ENCODE measurements at regions not wholly inside any gene's neighbourhood (a gene's known extent, or its start where the extent isn't known, plus 50 kb on each side); places are given as distances from the start of the nearest gene placed in this dataset.

DNA sequence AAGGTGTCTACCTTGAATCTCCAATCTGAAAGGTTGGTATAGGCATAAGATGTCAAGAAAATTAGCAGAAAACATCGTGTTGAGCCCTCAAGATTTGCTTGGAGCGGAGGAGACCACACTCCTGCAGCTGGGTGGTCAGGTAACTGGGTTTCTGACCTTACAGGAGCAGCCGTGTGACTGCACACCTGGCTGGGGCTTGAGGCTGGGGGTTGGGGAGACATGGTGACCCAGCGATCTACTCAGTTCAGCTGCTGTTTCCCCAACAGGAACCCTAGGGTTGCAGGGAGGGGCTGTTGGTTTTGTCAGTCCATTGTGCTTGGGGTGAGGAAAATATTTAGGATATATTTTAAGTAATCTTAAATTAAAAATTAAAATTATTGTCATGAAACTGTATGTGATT is 147.0 kb upstream of the ZNF32 start:
- ATAC-seq = no peak
- Mint-ChIP-seq H3K4me1 (peaks cover 5% of the 10 kb centered on the region), H3K4me3 (no peak overlapping the region), H3K9me3 (no peaks in the 10 kb centered on the region), H3K27me3 (peaks cover 20% of the 10 kb centered on the region), H3K27ac (no peak overlapping the region)
- no peak for DNase-seq

GRCh38 chr10:43795093-43795492 is 146.4 kb upstream of the ZNF32 start:
- no peak for DNase-seq
- H3K4me3 Mint-ChIP-seq = no peak overlapping the region
- peaks cover 20% of the 10 kb centered on the region for H3K27me3 Mint-ChIP-seq
- no peak for ATAC-seq
- peaks cover 5% of the 10 kb centered on the region for H3K4me1 Mint-ChIP-seq
- H3K9me3 Mint-ChIP-seq = no peaks in the 10 kb centered on the region
- no peak overlapping the region for H3K27ac Mint-ChIP-seq

DNA sequence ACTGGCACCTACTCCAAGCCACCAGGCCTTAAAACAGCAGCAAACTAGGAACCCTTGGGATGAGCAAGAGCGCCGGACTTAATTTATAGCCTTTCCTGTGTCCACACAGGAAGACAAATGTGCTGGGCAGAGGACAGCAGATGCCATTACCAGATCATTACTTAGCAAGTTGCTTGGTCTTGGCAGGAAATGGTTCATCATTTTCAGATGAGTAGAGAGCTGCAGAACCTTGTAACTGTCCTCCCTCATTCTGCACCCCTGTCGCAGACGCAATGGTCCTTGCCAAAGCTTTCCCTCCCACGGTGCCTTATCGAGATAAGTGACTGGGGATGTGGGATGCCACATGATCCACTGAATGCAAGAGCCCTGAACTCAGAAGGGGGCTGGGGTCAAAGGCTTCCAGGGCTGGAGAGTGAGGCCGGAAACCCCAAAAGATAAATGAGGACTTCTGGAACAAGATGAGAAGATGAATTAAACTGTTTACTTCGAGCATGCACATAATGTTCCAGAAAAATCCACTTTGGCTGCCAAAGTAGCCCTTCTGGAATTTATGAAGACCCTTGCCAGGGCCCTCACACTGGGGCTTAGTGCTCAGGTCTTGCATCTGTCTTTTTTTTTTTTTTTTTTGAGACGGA is 145.6 kb upstream of the ZNF32 start:
- Mint-ChIP-seq H3K9me3 (no peaks in the 10 kb centered on the region), H3K4me1 (peaks cover 2% of the 10 kb centered on the region), H3K27me3 (peaks cover 15% of the 10 kb centered on the region), H3K27ac (no peak overlapping the region), H3K4me3 (no peak overlapping the region)
- no peak for ATAC-seq
- DNase-seq = no peak

GRCh38 chr10:43793704-43794103 is 145.0 kb upstream of the ZNF32 start:
- ATAC-seq = no peak
- no peak overlapping the region for H3K27ac Mint-ChIP-seq
- no peaks in the 10 kb centered on the region for H3K9me3 Mint-ChIP-seq
- peaks cover 9% of the 10 kb centered on the region for H3K27me3 Mint-ChIP-seq
- H3K4me1 Mint-ChIP-seq = no peaks in the 10 kb centered on the region
- DNase-seq = no peak
- H3K4me3 Mint-ChIP-seq = no peak overlapping the region

- Mint-ChIP-seq H3K4me3 (no peak overlapping the region), H3K4me1 (no peaks in the 10 kb centered on the region), H3K27me3 (peaks cover 1% of the 10 kb centered on the region), H3K27ac (no peak overlapping the region), H3K9me3 (no peaks in the 10 kb centered on the region)
- ATAC-seq (no peak), DNase-seq (no peak)
These were observed 141.5 kb upstream of the ZNF32 start for GRCh38 chr10:43790147-43790546.

DNA sequence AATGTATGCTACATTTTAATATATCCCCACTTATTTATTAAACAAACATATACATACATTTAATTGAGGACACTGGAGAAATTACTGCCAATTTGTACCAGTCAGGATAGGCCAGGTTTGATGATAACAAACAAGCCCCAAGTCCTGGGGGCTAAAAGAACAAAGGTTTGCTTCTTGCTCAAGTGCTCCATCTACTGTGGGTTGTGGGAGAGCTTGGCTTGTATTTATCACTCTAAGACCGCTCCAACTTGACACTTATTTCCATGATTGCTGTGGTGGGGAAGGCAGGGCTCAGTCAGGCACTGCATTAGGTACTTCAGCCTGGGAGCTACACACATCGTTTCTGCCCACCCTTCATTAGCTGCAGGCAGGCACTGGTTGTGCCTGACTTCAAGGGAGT is 136.6 kb upstream of the ZNF32 start:
- Mint-ChIP-seq H3K27me3 (no peaks in the 10 kb centered on the region), H3K4me3 (no peak overlapping the region), H3K9me3 (no peaks in the 10 kb centered on the region), H3K27ac (peak overlapping the region in 1 of 2 donors; percentile 45), H3K4me1 (peaks cover 24% of the 10 kb centered on the region)
- DNase-seq (no peak), ATAC-seq (no peak)

DNA sequence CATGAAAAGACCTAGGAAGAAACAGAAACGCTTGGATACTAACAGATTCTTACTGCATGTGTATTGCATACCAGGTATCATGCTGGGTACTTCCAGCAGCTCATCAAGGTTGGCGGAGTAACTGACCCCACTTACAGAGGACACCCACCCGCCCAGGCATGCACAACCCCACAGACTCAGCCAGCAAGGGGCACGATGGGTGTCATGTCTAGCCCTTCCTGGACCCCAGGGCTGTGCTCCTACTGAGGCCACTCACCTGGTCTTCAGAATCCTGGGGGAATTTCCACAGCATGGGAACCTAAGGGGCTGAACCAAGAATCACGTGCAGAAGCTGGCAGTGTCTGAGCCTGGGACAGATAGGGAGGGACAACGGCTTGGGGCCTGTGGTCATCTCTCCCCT is 134.1 kb upstream of the ZNF32 start:
- DNase-seq (no peak), ATAC-seq (no peak)
- no peaks in the 10 kb centered on the region for H3K9me3 Mint-ChIP-seq
- H3K4me1 Mint-ChIP-seq = peaks cover 37% of the 10 kb centered on the region
- H3K27ac Mint-ChIP-seq = peak overlapping the region in 1 of 2 donors; percentile 42
- no peaks in the 10 kb centered on the region for H3K27me3 Mint-ChIP-seq
- no peak overlapping the region for H3K4me3 Mint-ChIP-seq

GRCh38 chr10:43781480-43782361 is 133.0 kb upstream of the ZNF32 start:
- H3K4me3 Mint-ChIP-seq = peak overlapping the region; percentile 27 to 48
- H3K9me3 Mint-ChIP-seq = no peaks in the 10 kb centered on the region
- peak overlapping the region in 1 of 2 donors; percentile 32 for H3K27ac Mint-ChIP-seq
- peaks cover 37% of the 10 kb centered on the region for H3K4me1 Mint-ChIP-seq
- peak; percentile 96 for ATAC-seq
- no peaks in the 10 kb centered on the region for H3K27me3 Mint-ChIP-seq
- peak; percentile 44 to 53 for DNase-seq

- H3K9me3 Mint-ChIP-seq = no peaks in the 10 kb centered on the region
- DNase-seq (no peak), ATAC-seq (no peak)
- H3K27me3 Mint-ChIP-seq = peaks cover 7% of the 10 kb centered on the region
- peak overlapping the region in 1 of 2 donors; percentile 25 for H3K4me3 Mint-ChIP-seq
- peaks cover 37% of the 10 kb centered on the region for H3K4me1 Mint-ChIP-seq
- H3K27ac Mint-ChIP-seq = peak overlapping the region; percentile 21 to 63
These were observed 129.9 kb upstream of the ZNF32 start for GRCh38 chr10:43778571-43778970.

DNA sequence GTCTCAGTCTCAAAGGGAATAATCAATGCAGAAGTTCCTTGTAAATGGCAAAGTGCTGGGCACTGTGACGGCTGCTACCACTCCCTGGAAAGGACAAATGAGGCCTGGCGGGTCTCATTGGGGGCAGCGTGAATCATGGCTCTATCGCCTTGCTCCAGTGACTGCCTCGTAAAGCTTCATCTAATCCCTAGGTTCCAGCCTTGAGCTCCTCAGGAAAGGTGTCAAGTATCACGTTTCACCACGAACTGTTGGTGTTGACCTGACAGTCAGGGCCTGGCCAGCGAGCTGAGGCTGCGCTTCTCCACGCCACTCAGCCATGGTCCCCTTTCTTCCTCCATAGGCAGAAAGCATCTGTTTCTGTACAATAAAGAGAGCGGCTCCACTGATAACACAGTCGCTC is 126.7 kb upstream of the ZNF32 start:
- H3K27ac Mint-ChIP-seq = peak overlapping the region in 1 of 2 donors; percentile 23
- peaks cover 14% of the 10 kb centered on the region for H3K4me1 Mint-ChIP-seq
- H3K4me3 Mint-ChIP-seq = no peak overlapping the region
- peaks cover 4 to 8% of the 10 kb centered on the region in 2 donors for H3K9me3 Mint-ChIP-seq
- ATAC-seq (no peak), DNase-seq (no peak)
- H3K27me3 Mint-ChIP-seq = peaks cover 7% of the 10 kb centered on the region

GRCh38 chr10:43774234-43774769 is 125.6 kb upstream of the ZNF32 start:
- H3K27me3 Mint-ChIP-seq = peaks cover 7% of the 10 kb centered on the region
- H3K27ac Mint-ChIP-seq = no peak overlapping the region
- DNase-seq (no peak), ATAC-seq (no peak)
- H3K9me3 Mint-ChIP-seq = peaks cover 4 to 8% of the 10 kb centered on the region in 2 donors
- peaks cover 11% of the 10 kb centered on the region for H3K4me1 Mint-ChIP-seq
- no peak overlapping the region for H3K4me3 Mint-ChIP-seq

GRCh38 chr10:43773736-43774135 is 125.1 kb upstream of the ZNF32 start:
- Mint-ChIP-seq H3K27me3 (peaks cover 7% of the 10 kb centered on the region), H3K27ac (no peak overlapping the region), H3K9me3 (peaks cover 5 to 8% of the 10 kb centered on the region in 2 donors), H3K4me3 (no peak overlapping the region), H3K4me1 (peaks cover 5% of the 10 kb centered on the region)
- DNase-seq (no peak), ATAC-seq (no peak)

DNA sequence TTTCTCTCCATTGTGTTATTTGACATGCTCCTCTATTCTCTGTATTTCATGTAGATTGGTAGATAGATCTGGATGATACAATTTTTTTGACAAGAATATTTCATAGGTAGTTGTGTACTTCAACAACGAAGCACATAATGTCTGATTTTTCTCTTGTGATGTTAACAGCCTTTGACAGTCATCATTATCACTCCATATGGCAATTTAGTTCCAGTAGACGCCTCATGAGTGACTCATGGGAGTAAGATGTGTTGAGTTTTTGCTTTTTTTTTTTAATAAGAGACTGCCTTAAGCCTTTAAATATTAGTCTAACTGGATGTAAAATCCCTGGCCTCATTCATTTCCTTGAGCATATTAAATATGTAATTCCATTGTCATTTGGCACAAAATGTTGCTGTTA is 123.5 kb upstream of the ZNF32 start:
- peaks cover 9 to 14% of the 10 kb centered on the region in 2 donors for H3K9me3 Mint-ChIP-seq
- H3K4me1 Mint-ChIP-seq = no peaks in the 10 kb centered on the region
- DNase-seq (no peak), ATAC-seq (no peak)
- H3K4me3 Mint-ChIP-seq = no peak overlapping the region
- H3K27me3 Mint-ChIP-seq = peaks cover 7% of the 10 kb centered on the region
- H3K27ac Mint-ChIP-seq = no peak overlapping the region

- peaks cover 9 to 14% of the 10 kb centered on the region in 2 donors for H3K9me3 Mint-ChIP-seq
- DNase-seq = no peak
These were observed 123.0 kb upstream of the ZNF32 start for GRCh38 chr10:43771675-43772074.

DNA sequence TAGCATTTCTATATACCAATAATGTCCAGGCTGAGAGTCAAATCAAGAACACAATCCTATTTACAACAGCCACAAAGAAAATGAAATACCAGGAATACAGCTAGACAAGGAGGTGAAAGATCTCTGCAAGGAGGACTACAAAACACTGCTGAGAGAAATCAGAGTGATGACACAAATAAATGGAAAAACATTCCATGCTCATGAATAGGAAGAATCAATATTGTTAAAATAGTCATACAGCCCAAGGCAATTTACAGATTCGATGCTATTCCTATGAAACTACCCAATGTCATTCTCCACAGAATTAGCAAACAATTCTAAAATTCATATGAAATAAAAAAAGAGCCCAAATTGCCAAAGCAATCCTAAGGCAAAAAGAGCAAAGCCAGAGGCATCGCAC is 116.8 kb upstream of the ZNF32 start:
- peaks cover 7 to 11% of the 10 kb centered on the region in 2 donors for H3K9me3 Mint-ChIP-seq
- no peaks in the 10 kb centered on the region for H3K4me1 Mint-ChIP-seq
- no peak for DNase-seq
- H3K27me3 Mint-ChIP-seq = peaks cover 8% of the 10 kb centered on the region
- ATAC-seq = no peak
- no peak overlapping the region for H3K4me3 Mint-ChIP-seq
- H3K27ac Mint-ChIP-seq = no peak overlapping the region

More at GRCh38 chr10:43771675-43772074, 123.0 kb upstream of the ZNF32 start:
- H3K4me1 Mint-ChIP-seq = no peaks in the 10 kb centered on the region
- ATAC-seq = no peak
- peaks cover 7% of the 10 kb centered on the region for H3K27me3 Mint-ChIP-seq
- no peak overlapping the region for H3K27ac Mint-ChIP-seq
- no peak overlapping the region for H3K4me3 Mint-ChIP-seq

GRCh38 chr10:43763846-43764245 is 115.2 kb upstream of the ZNF32 start:
- no peak overlapping the region for H3K4me3 Mint-ChIP-seq

More at GRCh38 chr10:43763846-43764245, 115.2 kb upstream of the ZNF32 start:
- Mint-ChIP-seq H3K9me3 (peaks cover 7 to 10% of the 10 kb centered on the region in 2 donors), H3K27ac (no peak overlapping the region), H3K27me3 (peaks cover 8% of the 10 kb centered on the region), H3K4me1 (no peaks in the 10 kb centered on the region)
- ATAC-seq (no peak), DNase-seq (no peak)
